Pulmonary artery endothelial cell (primary cell): ENCODE measurements at regions not wholly inside any gene's neighbourhood (a gene's known extent, or its start where the extent isn't known, plus 50 kb on each side); places are given as distances from the start of the nearest gene placed in this dataset.
A peak's percentile ranks its signal among the peaks of the same experiment; 100 is the strongest.
"Not testable (repeated sequence)": the region's sequence is repeated elsewhere in the genome, so short reads cannot be mapped to it uniquely, and the experiment has no call there.

Experiments used
- DNase-seq: peaks from one replicate; pipeline ENCODE4 v3.0.0-alpha.2; 2011; ENCODE audit warnings: low read depth, low spot score

- DNase-seq = no peak
Observed at GRCh38 chr1:65062339-65062738, 85.7 kb upstream of the AK4 start.

GRCh38 chr1:65063025-65063424 is 85.0 kb upstream of the AK4 start:
- no peak for DNase-seq

DNA sequence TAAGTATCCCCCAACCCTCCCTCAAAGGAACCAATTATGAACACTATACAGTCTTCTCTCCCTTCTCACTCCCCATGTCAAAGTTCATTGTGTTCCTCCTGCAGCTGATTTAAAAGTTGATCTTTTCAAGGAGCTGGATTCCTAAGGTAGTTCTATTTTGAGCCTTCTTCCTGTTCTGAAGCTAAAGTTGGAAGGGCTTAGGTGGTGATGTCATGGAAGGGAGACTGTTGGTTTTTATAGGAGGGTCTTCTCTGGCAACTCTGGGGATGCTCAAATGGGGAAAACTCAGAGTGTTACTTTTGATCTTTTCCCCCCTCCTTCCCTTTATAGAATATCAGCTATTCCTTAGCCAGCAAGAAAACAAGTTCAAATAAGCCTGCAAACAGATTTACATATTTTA is 83.0 kb upstream of the AK4 start:
- DNase-seq = no peak

- no peak for DNase-seq
Observed at GRCh38 chr1:65065524-65066418, 82.2 kb upstream of the AK4 start.

DNA sequence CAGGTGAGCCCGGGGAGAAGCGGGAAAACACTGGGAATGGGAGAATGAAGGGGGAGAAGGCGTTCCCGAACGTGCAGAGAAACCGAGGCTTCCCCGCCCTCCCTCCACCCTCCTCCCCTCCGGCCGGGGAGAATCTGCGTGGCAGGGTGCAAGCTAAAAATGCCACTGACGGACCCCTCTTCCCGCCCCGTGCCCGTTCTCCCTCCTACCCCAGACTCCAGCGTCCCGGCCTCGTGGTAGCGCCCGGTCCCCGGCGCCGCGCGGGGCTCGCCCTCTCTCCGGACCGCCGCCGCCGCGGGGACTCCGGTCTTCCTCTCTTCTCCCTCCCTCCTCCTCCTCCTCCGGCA is 81.6 kb upstream of the AK4 start:
- no peak for DNase-seq

DNA sequence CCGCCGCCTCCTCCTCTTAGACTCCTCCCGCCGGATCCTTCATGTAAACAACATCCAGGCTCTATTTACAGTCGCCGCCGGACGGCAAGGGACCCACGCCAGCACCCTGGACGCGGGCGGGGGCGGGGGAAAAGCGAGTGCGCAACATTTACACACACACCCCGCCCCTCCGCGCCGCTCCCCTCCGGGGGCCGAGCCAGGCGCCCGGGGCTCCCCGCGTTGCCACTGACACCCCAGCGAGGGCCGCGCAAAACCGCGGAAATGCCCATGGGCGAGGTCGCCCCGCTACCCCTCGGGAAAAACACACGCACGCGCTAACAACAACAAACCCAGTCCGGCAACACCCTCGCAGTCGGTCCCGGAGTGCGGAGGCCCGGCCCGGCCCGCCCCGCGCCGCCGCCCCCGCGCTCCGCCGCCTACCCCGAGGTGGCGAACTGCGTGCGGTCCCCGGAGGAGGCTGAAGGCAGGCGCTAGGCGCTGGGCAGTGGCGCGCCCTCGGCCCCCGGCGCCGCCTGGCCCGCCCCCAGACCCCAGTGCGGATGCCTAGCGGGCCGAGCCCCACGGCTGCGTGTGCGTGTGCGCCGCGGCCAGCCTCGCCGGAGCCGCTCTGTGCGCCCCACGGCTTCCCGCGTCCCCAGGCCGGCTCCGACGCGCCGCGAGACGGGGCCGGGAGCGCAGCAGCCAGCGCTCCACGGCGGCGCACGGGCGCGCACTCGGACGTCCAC is 81.1 kb upstream of the AK4 start:
- peak; percentile 30 for DNase-seq

DNA sequence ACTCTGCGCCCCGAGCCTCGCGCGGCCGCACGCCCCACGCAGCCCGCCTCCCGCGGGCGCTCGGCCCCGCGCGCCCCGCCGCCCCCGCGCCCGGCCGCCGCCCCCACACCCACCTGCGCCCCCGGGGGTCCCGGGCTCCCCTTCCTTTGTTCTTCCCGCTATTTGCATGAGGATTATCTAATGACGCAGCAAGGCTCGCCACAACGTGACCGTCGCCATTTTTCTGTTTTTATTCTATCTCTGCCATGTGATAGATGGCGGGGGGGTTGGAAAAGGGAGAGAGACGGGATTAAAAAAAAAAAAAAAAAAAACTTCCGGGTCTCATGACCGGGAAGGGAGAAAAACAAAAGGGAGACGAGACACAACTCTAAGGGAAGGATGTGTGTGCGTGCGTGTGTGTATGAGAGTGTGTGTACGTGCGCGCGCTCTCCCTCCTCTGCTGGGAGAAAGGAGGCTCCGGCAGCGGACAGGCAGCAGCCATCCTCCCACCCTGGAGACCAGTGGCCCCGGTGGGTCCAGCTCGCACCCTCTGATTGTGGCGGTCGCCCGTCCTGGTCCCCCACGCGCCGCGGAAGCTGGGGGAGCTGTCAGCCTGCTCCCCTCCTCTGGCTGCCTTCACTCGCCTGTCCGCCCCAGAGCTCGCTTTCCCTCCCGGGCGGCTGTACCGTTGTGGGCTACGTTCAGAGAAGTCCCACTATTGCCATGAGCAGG is 80.4 kb upstream of the AK4 start:
- DNase-seq = peak; percentile 74

GRCh38 chr1:65068202-65069010 is 79.6 kb upstream of the AK4 start:
- DNase-seq = no peak

GRCh38 chr1:65069011-65069565 is 78.9 kb upstream of the AK4 start:
- DNase-seq = no peak

- DNase-seq = no peak
Observed at GRCh38 chr1:65072845-65073244, 75.2 kb upstream of the AK4 start.

DNA sequence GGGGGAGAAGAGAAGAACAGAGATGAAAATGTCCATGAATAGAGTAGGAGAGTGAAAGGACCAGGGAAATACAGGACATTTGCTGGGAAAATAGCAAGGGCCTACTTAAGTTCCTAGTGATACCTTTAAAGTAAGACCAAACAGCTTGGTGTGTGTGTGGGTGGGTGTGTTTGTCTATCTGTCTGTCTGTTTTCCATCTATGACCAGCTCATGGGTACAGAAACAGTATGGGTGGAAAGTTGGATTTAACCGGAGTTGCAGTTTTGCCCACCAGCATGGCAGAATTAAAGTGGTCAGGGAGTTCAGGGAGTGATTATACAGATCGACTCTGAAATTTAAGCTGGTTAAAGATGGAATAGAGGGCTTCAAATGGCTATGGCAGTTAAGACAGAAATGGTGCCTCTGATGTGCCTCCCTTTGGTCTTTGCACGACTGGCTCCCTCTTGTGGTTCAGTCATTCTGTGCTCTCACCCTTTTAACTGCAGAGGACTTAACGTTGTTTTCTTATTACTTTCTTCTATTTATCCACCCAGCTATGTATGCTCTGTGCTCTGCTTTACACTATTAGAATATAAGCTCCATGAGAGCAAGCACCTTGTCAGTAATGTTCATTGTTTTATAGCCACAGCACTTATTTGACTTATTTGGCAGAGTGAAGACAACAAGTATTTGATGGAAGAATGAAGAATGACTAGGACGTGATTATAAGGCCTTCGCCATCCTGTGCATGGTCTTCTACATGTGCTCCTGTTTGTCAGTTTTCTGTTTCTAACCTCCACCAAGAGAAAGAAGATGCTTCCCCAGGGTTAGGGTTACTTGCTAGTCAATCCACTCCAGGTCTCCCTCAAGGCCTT is 72.7 kb upstream of the AK4 start:
- peak; percentile 53 for DNase-seq

DNA sequence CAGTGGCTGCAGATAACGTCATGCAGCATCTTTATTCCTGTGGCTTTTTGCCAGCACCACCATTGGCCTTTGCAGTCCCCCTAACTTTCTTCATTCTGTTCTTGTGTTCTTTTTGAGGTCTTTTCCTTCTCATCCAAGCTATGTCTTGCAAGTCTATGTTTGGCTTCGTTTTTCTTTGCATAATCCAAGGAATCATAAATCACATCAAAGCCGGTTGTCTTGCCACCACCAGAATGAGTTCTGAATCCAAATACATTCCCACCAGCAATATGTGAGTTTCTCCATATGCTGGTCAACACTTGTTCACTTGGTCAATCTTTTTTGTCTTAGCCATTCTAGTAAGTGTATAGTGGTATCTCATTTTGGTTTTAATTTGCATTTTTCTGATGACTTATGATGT is 70.6 kb upstream of the AK4 start:
- no peak for DNase-seq

- DNase-seq = no peak
Observed at GRCh38 chr1:65079941-65080340, 68.1 kb upstream of the AK4 start.

- no peak for DNase-seq
Observed at GRCh38 chr1:65082346-65083040, 65.5 kb upstream of the AK4 start.

DNA sequence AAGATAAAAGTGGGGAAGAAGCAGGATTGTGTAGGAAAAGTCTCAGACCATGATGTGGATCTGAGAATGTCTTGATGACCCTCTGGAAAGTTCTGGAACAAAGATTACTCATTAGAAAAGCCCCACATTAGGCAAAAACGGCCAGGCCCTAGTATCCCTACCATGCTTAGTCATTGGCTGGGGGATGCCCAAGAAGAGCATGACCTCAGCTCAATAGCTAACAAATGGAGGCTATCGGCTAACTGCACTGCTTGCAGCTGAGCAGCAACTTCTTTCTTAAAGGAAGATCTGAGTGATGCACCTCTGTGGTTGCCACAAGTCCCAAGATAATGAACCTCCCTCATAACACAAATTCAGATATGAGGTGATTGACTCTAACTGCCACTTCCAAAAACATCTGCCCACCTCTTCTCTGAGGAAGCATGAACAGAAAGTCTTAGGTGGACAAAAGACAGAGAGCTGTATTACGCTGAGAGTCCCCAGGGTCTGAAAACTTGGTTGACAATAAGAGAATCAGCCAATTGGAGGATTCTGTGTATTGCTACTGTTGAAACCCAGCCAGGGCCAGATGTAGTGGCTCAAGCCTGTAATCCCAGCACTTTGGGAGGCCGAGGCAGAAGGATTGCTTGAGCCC is 64.6 kb upstream of the AK4 start:
- DNase-seq = no peak

GRCh38 chr1:65084066-65084465 is 63.9 kb upstream of the AK4 start:
- no peak for DNase-seq

GRCh38 chr1:65087519-65087918 is 60.5 kb upstream of the AK4 start:
- DNase-seq = not testable (repeated sequence)

- DNase-seq = no peak
Observed at GRCh38 chr1:65090406-65090805, 57.6 kb upstream of the AK4 start.

DNA sequence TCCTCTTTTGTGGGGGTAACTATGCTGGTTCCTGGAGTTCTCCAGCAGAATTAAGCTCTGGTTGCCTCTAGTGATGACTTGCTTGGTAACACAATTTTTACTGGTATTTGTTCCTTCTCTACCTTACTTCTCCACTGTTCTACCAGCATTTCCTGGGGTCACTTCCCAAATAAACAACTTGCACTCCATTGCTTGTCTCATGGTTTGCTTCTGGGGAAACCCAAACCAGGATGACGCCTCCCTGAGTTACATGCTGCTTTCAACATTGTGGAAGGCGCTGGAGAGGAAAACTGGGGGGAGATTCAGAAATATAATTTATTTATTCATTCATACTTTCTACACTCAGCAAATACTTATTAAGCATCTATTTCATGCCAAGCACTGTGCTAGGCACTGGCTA is 55.3 kb upstream of the AK4 start:
- DNase-seq = no peak
